ENCODE measurements at regions not wholly inside any gene's neighbourhood (a gene's known extent, or its start where the extent isn't known, plus 50 kb on each side); places are given as distances from the start of the nearest gene placed in this dataset.

DNA sequence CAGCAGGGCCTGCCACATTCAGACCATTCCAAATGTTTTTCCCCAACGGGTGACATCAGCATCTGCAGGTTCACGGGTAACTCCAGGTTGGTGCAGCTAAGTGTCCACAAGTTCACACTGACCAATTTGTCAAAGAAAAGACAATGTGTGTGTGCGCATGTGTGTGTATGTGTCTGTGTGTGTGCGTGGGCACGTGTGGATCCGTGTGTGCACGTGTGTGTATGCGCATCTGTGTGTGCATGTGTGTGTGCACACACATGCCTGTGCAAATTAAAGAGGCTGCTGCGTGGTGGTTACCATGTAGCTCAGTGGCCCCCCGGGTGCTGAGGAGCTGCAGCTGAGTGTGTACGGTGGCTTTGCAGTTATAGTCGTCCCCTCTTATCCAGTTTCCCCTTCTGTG, 187.4 kb downstream of the TMEM18 start:
- TF ChIP-seq, protein P1, sequence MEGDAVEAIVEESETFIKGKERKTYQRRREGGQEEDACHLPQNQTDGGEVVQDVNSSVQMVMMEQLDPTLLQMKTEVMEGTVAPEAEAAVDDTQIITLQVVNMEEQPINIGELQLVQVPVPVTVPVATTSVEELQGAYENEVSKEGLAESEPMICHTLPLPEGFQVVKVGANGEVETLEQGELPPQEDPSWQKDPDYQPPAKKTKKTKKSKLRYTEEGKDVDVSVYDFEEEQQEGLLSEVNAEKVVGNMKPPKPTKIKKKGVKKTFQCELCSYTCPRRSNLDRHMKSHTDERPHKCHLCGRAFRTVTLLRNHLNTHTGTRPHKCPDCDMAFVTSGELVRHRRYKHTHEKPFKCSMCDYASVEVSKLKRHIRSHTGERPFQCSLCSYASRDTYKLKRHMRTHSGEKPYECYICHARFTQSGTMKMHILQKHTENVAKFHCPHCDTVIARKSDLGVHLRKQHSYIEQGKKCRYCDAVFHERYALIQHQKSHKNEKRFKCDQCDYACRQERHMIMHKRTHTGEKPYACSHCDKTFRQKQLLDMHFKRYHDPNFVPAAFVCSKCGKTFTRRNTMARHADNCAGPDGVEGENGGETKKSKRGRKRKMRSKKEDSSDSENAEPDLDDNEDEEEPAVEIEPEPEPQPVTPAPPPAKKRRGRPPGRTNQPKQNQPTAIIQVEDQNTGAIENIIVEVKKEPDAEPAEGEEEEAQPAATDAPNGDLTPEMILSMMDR (IDR thresholded peaks at IDR 0.05; ENCODE audit: control extremely low read depth in 1 of 3, insufficient read depth in 1 of 3, low read depth in 1 of 3, low read length in 3 of 3): no peak
- TF ChIP-seq TAF7 (optimal IDR thresholded peaks at IDR 0.05; ENCODE audit: borderline replicate concordance, low read depth, low read length) (no peak), CBX5 (IDR thresholded peaks at IDR 0.05; ENCODE audit: low read depth, low read length) (no peak), JUN (IDR thresholded peaks at IDR 0.05; ENCODE audit: low read depth, low read length) (no peak), SP4 (IDR thresholded peaks at IDR 0.05; ENCODE audit: low read length) (no peak), EZH2 (IDR thresholded peaks at IDR 0.05; ENCODE audit: low read depth, low read length, severe bottlenecking) (no peak), POLR2A (IDR thresholded peaks at IDR 0.05; ENCODE audit: control extremely low read depth in 1 of 2, low read depth in 2 of 2, low read length in 2 of 2) (no peak)
